H9 (cell line): ENCODE measurements at regions not wholly inside any gene's neighbourhood (a gene's known extent, or its start where the extent isn't known, plus 50 kb on each side); places are given as distances from the start of the nearest gene placed in this dataset.

ENCODE experiments used
- DNase-seq: peaks from one replicate; pipeline ENCODE4 v3.0.0-alpha.2; 2017
- H2AFZ ChIP-seq: one replicate; pipeline ENCODE4 v1.6.1; 2013; ENCODE audit warnings: mild to moderate bottlenecking, low read length, control low read depth, moderate library complexity
- H2AK5ac ChIP-seq: 2 replicates; pipeline ENCODE4 v1.6.1; 2013; ENCODE audit warnings: low read length, control low read depth, mixed read lengths; ENCODE audit not compliant: insufficient read length
- H2BK120ac ChIP-seq: one replicate; pipeline ENCODE4 v1.6.1; 2013; ENCODE audit warnings: low read depth, mild to moderate bottlenecking, low read length, control low read depth, inconsistent platforms; ENCODE audit not compliant: poor library complexity, severe bottlenecking
- H2BK12ac ChIP-seq: 2 replicates; pipeline ENCODE4 v1.6.1; 2013; ENCODE audit warnings: low read length, control low read depth, mixed read lengths, low read depth; ENCODE audit not compliant: insufficient read length
- H2BK15ac ChIP-seq: 2 replicates; pipeline ENCODE4 v1.6.1; 2013; ENCODE audit warnings: low read depth, low read length, control low read depth
- H2BK20ac ChIP-seq: one replicate; pipeline ENCODE4 v1.6.1; 2013; ENCODE audit warnings: low read depth, mild to moderate bottlenecking, low read length, control low read depth, inconsistent platforms; ENCODE audit not compliant: poor library complexity, severe bottlenecking
- H2BK5ac ChIP-seq: 2 replicates; pipeline ENCODE4 v1.6.1; 2013; ENCODE audit warnings: low read length, control low read depth, mixed read lengths; ENCODE audit not compliant: insufficient read length
- H3K14ac ChIP-seq: 2 replicates; pipeline ENCODE4 v1.6.1; 2013; ENCODE audit warnings: low read length, control low read depth; ENCODE audit not compliant: insufficient read depth
- H3K18ac ChIP-seq: 2 replicates; pipeline ENCODE4 v1.6.1; 2013; ENCODE audit warnings: low read depth, mild to moderate bottlenecking, mixed read lengths, low read length, control low read depth; ENCODE audit not compliant: insufficient read length
- H3K23ac ChIP-seq: 2 replicates; pipeline ENCODE4 v1.6.1; 2013; ENCODE audit warnings: low read length, control low read depth, mixed read lengths, low read depth; ENCODE audit not compliant: insufficient read length
- H3K23me2 ChIP-seq: 2 replicates; pipeline ENCODE4 v1.6.1; 2013; ENCODE audit warnings: low read depth, mild to moderate bottlenecking, mixed read lengths, low read length, control low read depth; ENCODE audit not compliant: insufficient read length, poor library complexity, severe bottlenecking
- H3K27ac ChIP-seq: 2 replicates; pipeline ENCODE4 v1.5.1; 2013; ENCODE audit warnings: low read length, control low read depth, mixed read lengths, low read depth; ENCODE audit not compliant: insufficient read length
- H3K27me3 ChIP-seq: 2 replicates; pipeline ENCODE4 v1.6.1; 2013; ENCODE audit warnings: low read length, control low read depth, inconsistent platforms; ENCODE audit not compliant: insufficient read depth
- H3K4ac ChIP-seq: 2 replicates; pipeline ENCODE4 v1.6.1; 2013; ENCODE audit warnings: low read depth, mild to moderate bottlenecking, control low read depth, inconsistent platforms, low read length, moderate library complexity
- H3K4me1 ChIP-seq: 2 replicates; pipeline ENCODE4 v1.6.1; 2013; ENCODE audit warnings: low read length, control low read depth, inconsistent platforms; ENCODE audit not compliant: insufficient read depth
- H3K4me2 ChIP-seq: 2 replicates; pipeline ENCODE4 v1.6.1; 2013; ENCODE audit warnings: low read length, control low read depth, mixed read lengths; ENCODE audit not compliant: insufficient read length, insufficient read depth
- H3K56ac ChIP-seq: 2 replicates; pipeline ENCODE4 v1.6.1; 2013; ENCODE audit warnings: low read depth, mild to moderate bottlenecking, mixed read lengths, low read length, control low read depth; ENCODE audit not compliant: insufficient read length
- H3K79me1 ChIP-seq: 2 replicates; pipeline ENCODE4 v1.6.1; 2013; ENCODE audit warnings: low read depth, mild to moderate bottlenecking, moderate library complexity, low read length, control low read depth, inconsistent platforms; ENCODE audit not compliant: insufficient read depth, poor library complexity, severe bottlenecking
- H3K79me2 ChIP-seq: 2 replicates; pipeline ENCODE4 v1.6.1; 2013; ENCODE audit warnings: low read length, control low read depth, inconsistent platforms; ENCODE audit not compliant: insufficient read depth
- H3K9ac ChIP-seq: 2 replicates; pipeline ENCODE4 v1.6.1; 2013; ENCODE audit warnings: low read length, control low read depth, mixed read lengths; ENCODE audit not compliant: insufficient read length; ENCODE audit errors: extremely low read depth
- H3K9me3 ChIP-seq: one replicate; pipeline ENCODE4 v1.6.1; 2013; ENCODE audit warnings: low read depth, low read length, inconsistent platforms; ENCODE audit not compliant: control insufficient read depth
- H3T11ph ChIP-seq: one replicate; pipeline ENCODE4 v1.6.1; 2013; ENCODE audit warnings: mild to moderate bottlenecking, low read length, control low read depth, inconsistent platforms
- H4K20me1 ChIP-seq: one replicate; pipeline ENCODE4 v1.6.1; 2013; ENCODE audit not compliant: control insufficient read depth, insufficient read length, insufficient read depth
- H4K5ac ChIP-seq: 2 replicates; pipeline ENCODE4 v1.6.1; 2013; ENCODE audit warnings: low read depth, mild to moderate bottlenecking, mixed read lengths, low read length, control low read depth; ENCODE audit not compliant: insufficient read length
- H4K8ac ChIP-seq: replicated peaks from 2 replicates; pipeline ENCODE4 v1.6.1; 2013; ENCODE audit warnings: low read length, control low read depth, mixed read lengths, low read depth; ENCODE audit not compliant: insufficient read length
- H4K91ac ChIP-seq: 2 replicates; pipeline ENCODE4 v1.6.1; 2013; ENCODE audit warnings: low read depth, mild to moderate bottlenecking, moderate library complexity, mixed read lengths, low read length, control low read depth; ENCODE audit not compliant: insufficient read length
- H3K27ac Mint-ChIP-seq, 3 experiments: 2 replicates in 2 of 3; 3 replicates in 1 of 3; pipeline ENCODE4 v1.8.0; 2020 to 2021; ENCODE audit warnings: mixed read lengths in 3 of 3, mild to moderate bottlenecking in 1 of 3, moderate library complexity in 1 of 3
- H3K27me3 Mint-ChIP-seq: 2 replicates; pipeline ENCODE4 v1.8.0; 2021; ENCODE audit warnings: low read depth, mild to moderate bottlenecking, moderate library complexity, mixed read lengths
- H3K36me3 Mint-ChIP-seq, 3 experiments: 2 replicates in 2 of 3; 3 replicates in 1 of 3; pipeline ENCODE4 v1.8.0; 2020 to 2021; ENCODE audit warnings: low read depth in 3 of 3, mixed read lengths in 3 of 3; ENCODE audit not compliant: insufficient read depth in 1 of 3
- H3K4me1 Mint-ChIP-seq, 2 experiments: 2 replicates each; pipeline ENCODE4 v1.8.0; 2020; ENCODE audit warnings: mixed read lengths in 2 of 2
- H3K4me3 Mint-ChIP-seq, 2 experiments: 2 replicates in 1 of 2; 3 replicates in 1 of 2; pipeline ENCODE4 v1.8.0; 2020 to 2021; ENCODE audit warnings: mild to moderate bottlenecking in 2 of 2, mixed read lengths in 2 of 2, moderate library complexity in 1 of 2
- H3K9me3 Mint-ChIP-seq, 2 experiments: 2 replicates in 1 of 2; 3 replicates in 1 of 2; pipeline ENCODE4 v1.8.0; 2020; ENCODE audit warnings: mild to moderate bottlenecking in 2 of 2, mixed read lengths in 2 of 2, moderate library complexity in 1 of 2
- WGBS: extraction: QIAGEN DNeasy Blood & Tissue Kit; methylation state at CpG from one replicate; pipeline ENCODE4 v1.1.7; 2013; ENCODE audit warnings: missing lambda C conversion rate, low lambda C conversion rate, mixed read lengths; ENCODE audit not compliant: insufficient read length; ENCODE audit errors: extremely low coverage; 5-methylcytosine and 5-hydroxymethylcytosine counted together
- TF ChIP-seq, protein P1 (sequence below): fragments of 200-600 bp; sonication (generic); conservative IDR thresholded peaks from 3 replicates; pipeline ENCODE4 v1.8.0; 2021; ENCODE audit warnings: antibody characterized with exemption, mild to moderate bottlenecking

DNA sequence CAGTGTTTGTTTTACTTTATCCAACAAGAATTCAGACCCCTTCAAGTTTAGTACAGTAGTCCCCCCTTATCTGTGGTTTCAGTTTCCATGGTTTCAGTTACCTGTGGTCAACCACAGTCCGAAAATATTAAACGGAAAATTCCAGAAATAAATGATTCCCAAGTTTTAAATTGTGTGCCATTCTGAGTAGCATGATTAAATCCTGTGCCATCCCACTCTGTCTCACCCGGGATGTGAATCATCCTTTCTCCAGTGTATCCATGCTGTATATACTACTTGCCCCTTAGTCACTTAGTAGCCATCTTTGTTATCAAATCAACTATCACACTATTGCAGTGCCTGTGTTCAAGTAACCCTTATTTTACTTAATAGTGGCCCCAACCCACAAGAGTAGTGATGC is 153.8 kb upstream of the RASA1 start:
- H2BK120ac ChIP-seq: no peak overlapping the region
- no peak overlapping the region for H3K4me2 ChIP-seq
- no peak overlapping the region for H3K4ac ChIP-seq
- Mint-ChIP-seq H3K4me1 (no peaks in the 10 kb centered on the region), H3K27ac (no peak overlapping the region; a peak in 1 of 7 replicates), H3K27me3 (no peaks in the 10 kb centered on the region), H3K36me3 (no peaks in the 10 kb centered on the region), H3K4me3 (no peak overlapping the region), H3K9me3 (no peaks in the 10 kb centered on the region)
- no peak overlapping the region for H3K14ac ChIP-seq
- no peak overlapping the region for H3T11ph ChIP-seq
- no peak overlapping the region for H2BK20ac ChIP-seq
- no peaks in the 10 kb centered on the region for H3K23me2 ChIP-seq
- H3K79me1 ChIP-seq: no peaks in the 10 kb centered on the region
- no peaks in the 10 kb centered on the region for H3K9me3 ChIP-seq
- no peak overlapping the region for H4K8ac ChIP-seq
- no peak overlapping the region for H4K5ac ChIP-seq
- H3K79me2 ChIP-seq: no peaks in the 10 kb centered on the region
- no CpG with 5 or more reads among the region's 3 CpGs for WGBS
- H3K18ac ChIP-seq: no peak overlapping the region
- H3K23ac ChIP-seq: no peak overlapping the region
- H2BK5ac ChIP-seq: no peak overlapping the region
- no peak overlapping the region for H3K27ac ChIP-seq
- no peak overlapping the region for H2BK12ac ChIP-seq
- H4K20me1 ChIP-seq: no peaks in the 10 kb centered on the region
- no peak overlapping the region for H2AFZ ChIP-seq
- H2BK15ac ChIP-seq: no peak overlapping the region
- no peaks in the 10 kb centered on the region for H3K4me1 ChIP-seq
- no peak overlapping the region for H3K56ac ChIP-seq
- H3K27me3 ChIP-seq: no peaks in the 10 kb centered on the region
- no peak for DNase-seq
- TF ChIP-seq, protein P1, sequence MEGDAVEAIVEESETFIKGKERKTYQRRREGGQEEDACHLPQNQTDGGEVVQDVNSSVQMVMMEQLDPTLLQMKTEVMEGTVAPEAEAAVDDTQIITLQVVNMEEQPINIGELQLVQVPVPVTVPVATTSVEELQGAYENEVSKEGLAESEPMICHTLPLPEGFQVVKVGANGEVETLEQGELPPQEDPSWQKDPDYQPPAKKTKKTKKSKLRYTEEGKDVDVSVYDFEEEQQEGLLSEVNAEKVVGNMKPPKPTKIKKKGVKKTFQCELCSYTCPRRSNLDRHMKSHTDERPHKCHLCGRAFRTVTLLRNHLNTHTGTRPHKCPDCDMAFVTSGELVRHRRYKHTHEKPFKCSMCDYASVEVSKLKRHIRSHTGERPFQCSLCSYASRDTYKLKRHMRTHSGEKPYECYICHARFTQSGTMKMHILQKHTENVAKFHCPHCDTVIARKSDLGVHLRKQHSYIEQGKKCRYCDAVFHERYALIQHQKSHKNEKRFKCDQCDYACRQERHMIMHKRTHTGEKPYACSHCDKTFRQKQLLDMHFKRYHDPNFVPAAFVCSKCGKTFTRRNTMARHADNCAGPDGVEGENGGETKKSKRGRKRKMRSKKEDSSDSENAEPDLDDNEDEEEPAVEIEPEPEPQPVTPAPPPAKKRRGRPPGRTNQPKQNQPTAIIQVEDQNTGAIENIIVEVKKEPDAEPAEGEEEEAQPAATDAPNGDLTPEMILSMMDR: no peak
- no peak overlapping the region for H4K91ac ChIP-seq
- H2AK5ac ChIP-seq: no peak overlapping the region
- no peak overlapping the region for H3K9ac ChIP-seq
